Bronchial epithelial cell (primary cell): ENCODE measurements at regions not wholly inside any gene's neighbourhood (a gene's known extent, or its start where the extent isn't known, plus 50 kb on each side); places are given as distances from the start of the nearest gene placed in this dataset.

Source experiments
- DNase-seq: peaks from one replicate; pipeline ENCODE4 v3.0.0-alpha.2; 2010; ENCODE audit warnings: low read depth
- FAIRE-seq: peaks from 2 replicates; lab custom pipeline; 2011; peaks lifted over from hg19 to GRCh38; lab: Jason Lieb, UNC
- H3K27me3 ChIP-seq: 2 replicates; pipeline ENCODE4 v1.5.1; 2011; ENCODE audit warnings: low read length; ENCODE audit not compliant: control insufficient read depth, insufficient read depth
- H3K36me3 ChIP-seq: 2 replicates; pipeline ENCODE4 v1.5.1; 2011; ENCODE audit warnings: low read length; ENCODE audit not compliant: control insufficient read depth, insufficient read depth
- H3K4me3 ChIP-seq: 2 replicates; pipeline ENCODE4 v1.5.1; 2011; ENCODE audit warnings: mild to moderate bottlenecking, low read depth, low read length, control low read depth
- TF ChIP-seq, protein P1 (sequence below): IDR thresholded peaks from 2 replicates; pipeline ENCODE4 v1.5.1; 2011; ENCODE audit warnings: mild to moderate bottlenecking, moderate library complexity, low read length, control low read depth, inconsistent platforms; ENCODE audit not compliant: insufficient read depth, severe bottlenecking

DNA sequence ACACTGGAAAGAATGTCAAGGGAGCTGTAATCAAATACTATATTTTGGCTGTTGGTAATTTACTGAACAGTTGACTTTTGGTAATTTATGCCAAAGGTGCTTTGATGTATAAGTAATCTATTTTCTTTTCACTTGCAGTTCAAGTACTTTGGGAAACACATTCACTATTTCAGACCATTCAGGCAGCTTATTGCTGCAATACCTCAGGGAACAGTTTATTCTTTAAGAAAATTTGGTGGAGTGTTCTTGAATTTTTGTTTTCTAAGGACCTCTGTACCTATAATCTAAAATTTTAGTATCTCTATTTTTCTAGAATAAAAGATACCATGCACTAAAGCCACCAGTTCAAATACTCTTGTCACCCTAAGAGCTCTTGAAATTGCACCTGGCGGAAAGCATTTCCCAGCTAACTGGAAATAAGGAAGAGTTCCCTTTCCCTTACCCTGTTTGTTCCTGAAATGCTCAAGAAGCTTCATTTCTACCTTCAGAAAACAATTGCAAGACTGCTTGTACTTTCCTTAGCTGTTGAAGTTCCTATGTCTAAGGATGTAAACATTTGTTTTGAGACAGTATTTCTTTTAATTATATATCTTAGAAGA lies 633.5 kb upstream of the FAT1 start:
- H3K4me3 ChIP-seq, result no peak overlapping the region
- FAIRE-seq, result no peak
- H3K36me3 ChIP-seq, result no peaks in the 10 kb centered on the region
- no peak for DNase-seq
- H3K27me3 ChIP-seq, result no peaks in the 10 kb centered on the region
- TF ChIP-seq, protein P1, sequence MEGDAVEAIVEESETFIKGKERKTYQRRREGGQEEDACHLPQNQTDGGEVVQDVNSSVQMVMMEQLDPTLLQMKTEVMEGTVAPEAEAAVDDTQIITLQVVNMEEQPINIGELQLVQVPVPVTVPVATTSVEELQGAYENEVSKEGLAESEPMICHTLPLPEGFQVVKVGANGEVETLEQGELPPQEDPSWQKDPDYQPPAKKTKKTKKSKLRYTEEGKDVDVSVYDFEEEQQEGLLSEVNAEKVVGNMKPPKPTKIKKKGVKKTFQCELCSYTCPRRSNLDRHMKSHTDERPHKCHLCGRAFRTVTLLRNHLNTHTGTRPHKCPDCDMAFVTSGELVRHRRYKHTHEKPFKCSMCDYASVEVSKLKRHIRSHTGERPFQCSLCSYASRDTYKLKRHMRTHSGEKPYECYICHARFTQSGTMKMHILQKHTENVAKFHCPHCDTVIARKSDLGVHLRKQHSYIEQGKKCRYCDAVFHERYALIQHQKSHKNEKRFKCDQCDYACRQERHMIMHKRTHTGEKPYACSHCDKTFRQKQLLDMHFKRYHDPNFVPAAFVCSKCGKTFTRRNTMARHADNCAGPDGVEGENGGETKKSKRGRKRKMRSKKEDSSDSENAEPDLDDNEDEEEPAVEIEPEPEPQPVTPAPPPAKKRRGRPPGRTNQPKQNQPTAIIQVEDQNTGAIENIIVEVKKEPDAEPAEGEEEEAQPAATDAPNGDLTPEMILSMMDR, result no peak

DNA sequence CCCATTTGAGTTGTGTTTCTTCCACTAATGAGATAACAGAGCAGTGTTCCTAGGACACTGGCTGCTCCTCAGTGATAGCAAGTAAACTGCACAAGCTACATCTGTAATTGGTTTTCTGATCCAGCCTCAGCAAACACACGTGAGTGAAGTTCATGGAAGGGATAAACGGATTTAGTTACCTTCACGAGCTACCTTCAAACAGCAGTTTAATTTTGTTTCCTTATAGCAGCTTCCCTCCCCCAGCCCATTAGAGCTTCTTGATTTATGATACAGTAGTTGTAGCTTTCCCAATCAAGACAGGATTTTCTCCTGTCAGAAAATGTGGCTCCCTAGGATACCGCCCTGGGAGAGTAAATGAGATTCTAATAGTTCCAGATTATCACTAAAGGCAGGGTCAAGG lies 634.2 kb upstream of the FAT1 start:
- H3K36me3 ChIP-seq, result no peaks in the 10 kb centered on the region
- TF ChIP-seq, protein P1, result no peak
- no peak overlapping the region for H3K4me3 ChIP-seq
- H3K27me3 ChIP-seq, result no peaks in the 10 kb centered on the region
- FAIRE-seq (no peak), DNase-seq (no peak)

DNA sequence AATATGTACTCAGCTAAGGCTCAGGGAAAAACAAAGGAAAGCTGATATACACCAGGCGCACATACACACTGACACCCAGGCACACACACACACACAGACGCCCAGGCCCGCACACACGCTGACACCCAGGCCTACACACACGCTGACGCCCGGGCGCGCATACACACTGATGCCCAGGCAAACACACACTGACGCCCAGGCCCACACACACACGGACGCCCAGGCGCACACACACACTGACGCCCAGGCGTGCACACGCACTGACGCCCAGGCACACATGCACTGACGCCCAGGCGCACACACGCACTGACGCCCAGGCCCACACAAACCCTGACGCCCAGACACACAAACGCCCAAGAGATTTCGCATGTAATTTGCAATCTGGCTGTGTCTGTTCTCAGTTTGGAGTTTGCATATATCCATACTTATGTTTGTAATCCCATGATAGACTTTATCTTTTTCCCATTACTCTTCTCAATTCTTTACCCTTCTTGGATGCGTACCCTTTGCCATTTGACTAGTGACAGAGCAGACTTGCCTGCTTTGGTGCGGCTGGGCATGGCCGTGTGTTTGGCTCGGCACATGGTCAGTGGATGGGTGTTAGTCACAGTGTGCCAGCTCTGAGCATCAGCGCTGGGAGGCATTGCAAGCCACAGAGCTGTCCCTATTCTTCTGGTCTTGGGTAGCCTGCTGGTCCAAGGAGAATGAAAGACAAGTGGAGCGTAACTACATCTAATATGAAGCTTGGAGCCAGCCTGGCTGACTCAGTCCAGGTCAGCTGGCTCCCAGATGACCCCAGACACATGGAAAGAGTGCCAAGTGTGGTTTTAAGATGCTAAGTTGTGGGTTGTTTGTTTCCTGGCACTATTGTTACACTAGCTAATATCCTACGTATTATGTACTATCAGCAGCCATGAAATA lies 632.4 kb upstream of the ZFP42 start:
- TF ChIP-seq, protein P1, result no peak
- DNase-seq (no peak), FAIRE-seq (no peak)
- Histone ChIP-seq H3K27me3 (no peaks in the 10 kb centered on the region), H3K4me3 (no peak overlapping the region), H3K36me3 (no peaks in the 10 kb centered on the region)

DNA sequence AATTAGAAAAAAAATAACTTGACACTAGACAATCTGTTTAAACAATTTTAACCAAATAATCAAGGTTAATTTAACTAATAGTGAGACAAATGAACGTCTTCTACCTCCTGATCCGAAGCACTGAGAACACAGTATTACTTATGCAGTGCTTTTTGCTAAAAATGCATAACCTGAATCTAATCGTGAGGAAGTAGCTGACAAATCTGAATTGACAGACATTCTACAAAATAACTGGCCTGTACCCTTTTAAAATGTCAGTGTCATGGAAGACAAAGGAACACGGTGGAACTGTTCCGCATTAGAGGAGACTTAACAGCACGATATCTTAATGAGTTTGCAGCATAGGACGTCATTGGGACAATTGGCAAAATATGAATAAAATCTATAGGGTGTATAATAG lies 631.2 kb upstream of the ZFP42 start:
- FAIRE-seq (no peak), DNase-seq (no peak)
- TF ChIP-seq, protein P1, result no peak
- Histone ChIP-seq H3K4me3 (no peak overlapping the region), H3K27me3 (no peaks in the 10 kb centered on the region), H3K36me3 (no peaks in the 10 kb centered on the region)

DNA sequence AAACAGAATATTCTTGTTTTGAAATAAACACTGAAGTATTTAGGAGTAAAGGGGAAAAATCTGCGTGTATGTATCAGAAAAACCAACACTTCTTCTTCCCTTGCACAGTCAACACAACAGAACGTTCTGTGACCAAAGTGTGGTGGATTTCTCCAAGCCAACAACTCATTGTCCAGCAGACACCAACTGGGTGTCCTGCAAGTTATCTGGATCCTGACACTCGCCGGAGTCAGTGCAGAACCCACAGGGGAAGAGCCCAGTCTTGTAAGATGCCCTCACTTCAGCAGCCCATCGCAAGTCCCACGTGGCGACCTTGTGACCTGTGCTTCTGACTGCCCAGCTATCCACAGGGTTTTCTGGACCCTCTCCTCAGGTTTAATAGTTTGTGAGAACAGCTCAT lies 630.7 kb upstream of the ZFP42 start:
- DNase-seq (no peak), FAIRE-seq (no peak)
- TF ChIP-seq, protein P1, result no peak

More for the DNA sequence above, 630.7 kb upstream of the ZFP42 start:
- no peak overlapping the region for H3K4me3 ChIP-seq
- no peaks in the 10 kb centered on the region for H3K27me3 ChIP-seq
- no peaks in the 10 kb centered on the region for H3K36me3 ChIP-seq
